Thyroid gland (tissue), 4 donors: ENCODE measurements at regions not wholly inside any gene's neighbourhood (a gene's known extent, or its start where the extent isn't known, plus 50 kb on each side); places are given as distances from the start of the nearest gene placed in this dataset.

Experiments used
- CTCF ChIP-seq, 6 experiments: fragments of 200-600 bp in 3 of 6; fragments of 450-650 bp in 3 of 6; sonication (generic) in 3 of 6; IDR thresholded peaks; one replicate each; pipeline ENCODE4 v1.5.1; 2016 to 2019; ENCODE audit warnings: antibody characterized with exemption in 6 of 6, mild to moderate bottlenecking in 2 of 6, inconsistent platforms in 1 of 6, moderate library complexity in 1 of 6
- POLR2A ChIP-seq, 2 donors: fragments of 450-650 bp; IDR thresholded peaks; one replicate each; pipeline ENCODE4 v1.6.1; 2017; ENCODE audit warnings: antibody characterized with exemption in 2 of 2, mild to moderate bottlenecking in 2 of 2, moderate library complexity in 1 of 2

- TF ChIP-seq CTCF (IDR thresholded peaks at IDR 0.05) = no peak
- no peak for TF ChIP-seq POLR2A (IDR thresholded peaks at IDR 0.05)
Observed at GRCh38 chr17:13176436-13176835, 158.6 kb upstream of the ELAC2 start.
